ENCODE measurements at regions not wholly inside any gene's neighbourhood (a gene's known extent, or its start where the extent isn't known, plus 50 kb on each side); places are given as distances from the start of the nearest gene placed in this dataset.

GRCh38 chr6:126873791-126874190 lies 244.7 kb upstream of the RSPO3 start:
- no peak for FAIRE-seq
- H3K9me3 ChIP-seq (ENCODE audit: insufficient read depth, low read depth, low read length): no peaks in the 10 kb centered on the region
- Mint-ChIP-seq H3K36me3 (ENCODE audit: low read depth, unreplicated experiment) (no peaks in the 10 kb centered on the region), H3K4me1 (ENCODE audit: low read depth, unreplicated experiment) (no peaks in the 10 kb centered on the region), H3K27ac (ENCODE audit: unreplicated experiment) (no peak overlapping the region), H3K27me3 (ENCODE audit: low read depth, unreplicated experiment) (no peaks in the 10 kb centered on the region), H3K9me3 (ENCODE audit: unreplicated experiment) (no peaks in the 10 kb centered on the region), H3K4me3 (ENCODE audit: unreplicated experiment) (no peak overlapping the region)
- no peak overlapping the region for H2AFZ ChIP-seq (ENCODE audit: low read depth, low read length)
- H4K20me1 ChIP-seq (ENCODE audit: insufficient read depth, low read length): no peaks in the 10 kb centered on the region
- no peak overlapping the region for H3K9ac ChIP-seq (ENCODE audit: low read length)
- no peak overlapping the region for H3K4me3 ChIP-seq (ENCODE audit: insufficient read depth, low read depth, low read length)
- no peaks in the 10 kb centered on the region for H3K79me2 ChIP-seq (ENCODE audit: insufficient read depth, low read length)
- H3K4me2 ChIP-seq (ENCODE audit: low read length): no peak overlapping the region
- TF ChIP-seq CTCF (IDR thresholded peaks at IDR 0.05; ENCODE audit: insufficient read depth, low read depth, low read length) (no peak), EZH2 (IDR thresholded peaks at IDR 0.05; ENCODE audit: insufficient read depth, low read length) (no peak)
- no peaks in the 10 kb centered on the region for H3K4me1 ChIP-seq (ENCODE audit: insufficient read depth, low read length)
- no peak for DNase-seq (ENCODE audit: low read depth)
- no peaks in the 10 kb centered on the region for H3K36me3 ChIP-seq (ENCODE audit: insufficient read depth, low read length)
- no peak overlapping the region for H3K27ac ChIP-seq (ENCODE audit: low read depth, low read length)
- H3K27me3 ChIP-seq (ENCODE audit: insufficient read depth, low read length): no peaks in the 10 kb centered on the region

- FAIRE-seq (no peak), DNase-seq (ENCODE audit: low read depth) (no peak)
- Histone ChIP-seq H3K4me1 (ENCODE audit: insufficient read depth, low read length) (no peaks in the 10 kb centered on the region), H3K9me3 (ENCODE audit: insufficient read depth, low read depth, low read length) (no peaks in the 10 kb centered on the region), H3K9ac (ENCODE audit: low read length) (no peak overlapping the region), H2AFZ (ENCODE audit: low read depth, low read length) (no peak overlapping the region), H3K4me2 (ENCODE audit: low read length) (no peak overlapping the region), H4K20me1 (ENCODE audit: insufficient read depth, low read length) (no peaks in the 10 kb centered on the region), H3K4me3 (ENCODE audit: insufficient read depth, low read depth, low read length) (no peak overlapping the region), H3K27me3 (ENCODE audit: insufficient read depth, low read length) (no peaks in the 10 kb centered on the region), H3K27ac (ENCODE audit: low read depth, low read length) (no peak overlapping the region), H3K36me3 (ENCODE audit: insufficient read depth, low read length) (no peaks in the 10 kb centered on the region), H3K79me2 (ENCODE audit: insufficient read depth, low read length) (no peaks in the 10 kb centered on the region)
- Mint-ChIP-seq H3K4me3 (ENCODE audit: unreplicated experiment) (no peak overlapping the region), H3K36me3 (ENCODE audit: low read depth, unreplicated experiment) (no peaks in the 10 kb centered on the region), H3K4me1 (ENCODE audit: low read depth, unreplicated experiment) (no peaks in the 10 kb centered on the region), H3K27me3 (ENCODE audit: low read depth, unreplicated experiment) (no peaks in the 10 kb centered on the region), H3K9me3 (ENCODE audit: unreplicated experiment) (no peaks in the 10 kb centered on the region), H3K27ac (ENCODE audit: unreplicated experiment) (no peak overlapping the region)
- TF ChIP-seq CTCF (IDR thresholded peaks at IDR 0.05; ENCODE audit: insufficient read depth, low read depth, low read length) (no peak), EZH2 (IDR thresholded peaks at IDR 0.05; ENCODE audit: insufficient read depth, low read length) (no peak)
Measured at GRCh38 chr6:126876446-126876845, 242.0 kb upstream of the RSPO3 start.

GRCh38 chr6:126880964-126881363 lies 237.5 kb upstream of the RSPO3 start:
- Histone ChIP-seq H3K27me3 (ENCODE audit: insufficient read depth, low read length) (no peaks in the 10 kb centered on the region), H3K27ac (ENCODE audit: low read depth, low read length) (no peak overlapping the region), H2AFZ (ENCODE audit: low read depth, low read length) (no peak overlapping the region), H3K4me2 (ENCODE audit: low read length) (no peak overlapping the region), H4K20me1 (ENCODE audit: insufficient read depth, low read length) (no peaks in the 10 kb centered on the region), H3K4me3 (ENCODE audit: insufficient read depth, low read depth, low read length) (no peak overlapping the region), H3K4me1 (ENCODE audit: insufficient read depth, low read length) (no peaks in the 10 kb centered on the region), H3K36me3 (ENCODE audit: insufficient read depth, low read length) (no peaks in the 10 kb centered on the region), H3K9me3 (ENCODE audit: insufficient read depth, low read depth, low read length) (no peaks in the 10 kb centered on the region), H3K9ac (ENCODE audit: low read length) (no peak overlapping the region), H3K79me2 (ENCODE audit: insufficient read depth, low read length) (no peaks in the 10 kb centered on the region)
- no peak for TF ChIP-seq CTCF (IDR thresholded peaks at IDR 0.05; ENCODE audit: insufficient read depth, low read depth, low read length)
- no peak for TF ChIP-seq EZH2 (IDR thresholded peaks at IDR 0.05; ENCODE audit: insufficient read depth, low read length)
- H3K4me3 Mint-ChIP-seq (ENCODE audit: unreplicated experiment): no peak overlapping the region
- H3K4me1 Mint-ChIP-seq (ENCODE audit: low read depth, unreplicated experiment): peaks cover 1% of the 10 kb centered on the region
- no peaks in the 10 kb centered on the region for H3K36me3 Mint-ChIP-seq (ENCODE audit: low read depth, unreplicated experiment)
- FAIRE-seq (no peak), DNase-seq (ENCODE audit: low read depth) (no peak)
- no peaks in the 10 kb centered on the region for H3K9me3 Mint-ChIP-seq (ENCODE audit: unreplicated experiment)
- H3K27me3 Mint-ChIP-seq (ENCODE audit: low read depth, unreplicated experiment): no peaks in the 10 kb centered on the region
- H3K27ac Mint-ChIP-seq (ENCODE audit: unreplicated experiment): no peak overlapping the region
